ENCODE measurements at regions not wholly inside any gene's neighbourhood (a gene's known extent, or its start where the extent isn't known, plus 50 kb on each side); places are given as distances from the start of the nearest gene placed in this dataset.

GRCh38 chr15:35727627-35728026 lies 181.7 kb upstream of the DPH6 start:
- no peak for ATAC-seq

GRCh38 chr15:35728219-35728940 lies 182.4 kb upstream of the DPH6 start:
- ATAC-seq: peak; percentile 95

GRCh38 chr15:35736150-35736549 lies 190.2 kb upstream of the DPH6 start:
- ATAC-seq: no peak

- ATAC-seq: no peak
Measured at GRCh38 chr15:35737441-35737840, 191.5 kb upstream of the DPH6 start.

- ATAC-seq: peak; percentile 65
Measured at GRCh38 chr15:35738370-35738769, 192.4 kb upstream of the DPH6 start.

GRCh38 chr15:35740761-35741160 lies 194.8 kb upstream of the DPH6 start:
- no peak for ATAC-seq

GRCh38 chr15:35741395-35741794 lies 195.4 kb upstream of the DPH6 start:
- ATAC-seq: no peak

GRCh38 chr15:35741881-35742280 lies 195.9 kb upstream of the DPH6 start:
- no peak for ATAC-seq

GRCh38 chr15:35743321-35743720 lies 197.4 kb upstream of the DPH6 start:
- ATAC-seq: no peak

GRCh38 chr15:35746121-35746520 lies 200.2 kb upstream of the DPH6 start:
- ATAC-seq: no peak

- no peak for ATAC-seq
Measured at GRCh38 chr15:35748105-35748504, 202.1 kb upstream of the DPH6 start.

- ATAC-seq: no peak
Measured at GRCh38 chr15:35750051-35750450, 204.1 kb upstream of the DPH6 start.

- peak; percentile 62 for ATAC-seq
Measured at GRCh38 chr15:35751413-35752133, 205.6 kb upstream of the DPH6 start.

GRCh38 chr15:35752134-35752466 lies 206.1 kb upstream of the DPH6 start:
- no peak for ATAC-seq

- ATAC-seq: peak; percentile 67
Measured at GRCh38 chr15:35753486-35753885, 207.5 kb upstream of the DPH6 start.

- no peak for ATAC-seq
Measured at GRCh38 chr15:35755237-35755802, 209.4 kb upstream of the DPH6 start.

- no peak for ATAC-seq
Measured at GRCh38 chr15:35756623-35757022, 210.7 kb upstream of the DPH6 start.

- no peak for ATAC-seq
Measured at GRCh38 chr15:35757361-35757760, 211.4 kb upstream of the DPH6 start.

GRCh38 chr15:35757765-35758164 lies 211.8 kb upstream of the DPH6 start:
- no peak for ATAC-seq

- no peak for ATAC-seq
Measured at GRCh38 chr15:35764661-35765519, 218.9 kb upstream of the DPH6 start.

GRCh38 chr15:35768949-35769348 lies 223.0 kb upstream of the DPH6 start:
- no peak for ATAC-seq

- ATAC-seq: no peak
Measured at GRCh38 chr15:35769656-35770055, 223.7 kb upstream of the DPH6 start.

All from esophagus mucosa (tissue), 1 donor.